ENCODE measurements at regions not wholly inside any gene's neighbourhood (a gene's known extent, or its start where the extent isn't known, plus 50 kb on each side); places are given as distances from the start of the nearest gene placed in this dataset.

GRCh38 chr1:25046194-25046532, 116.1 kb upstream of the RUNX3 start:
- Histone ChIP-seq H3K27me3 (ENCODE audit: control insufficient read depth, insufficient read depth, low read length) (no peaks in the 10 kb centered on the region), H3K9ac (ENCODE audit: low read depth, low read length) (no peak overlapping the region), H3K27ac (ENCODE audit: low read depth, low read length) (no peak overlapping the region), H3K36me3 (ENCODE audit: control insufficient read depth, insufficient read depth, low read length) (no peaks in the 10 kb centered on the region), H3K9me3 (ENCODE audit: control insufficient read depth, insufficient read depth, low read length) (no peaks in the 10 kb centered on the region), H3K4me1 (ENCODE audit: control insufficient read depth, insufficient read depth, low read length) (no peaks in the 10 kb centered on the region), H3K4me3 (ENCODE audit: low read depth, low read length) (no peak overlapping the region)

- H3K4me3 ChIP-seq (ENCODE audit: low read depth, low read length): no peak overlapping the region
- no peaks in the 10 kb centered on the region for H3K27me3 ChIP-seq (ENCODE audit: control insufficient read depth, insufficient read depth, low read length)
- H3K4me1 ChIP-seq (ENCODE audit: control insufficient read depth, insufficient read depth, low read length): no peaks in the 10 kb centered on the region
- no peak overlapping the region for H3K27ac ChIP-seq (ENCODE audit: low read depth, low read length)
- no peaks in the 10 kb centered on the region for H3K36me3 ChIP-seq (ENCODE audit: control insufficient read depth, insufficient read depth, low read length)
- H3K9me3 ChIP-seq (ENCODE audit: control insufficient read depth, insufficient read depth, low read length): no peaks in the 10 kb centered on the region
- H3K9ac ChIP-seq (ENCODE audit: low read depth, low read length): no peak overlapping the region
Observed at GRCh38 chr1:25045480-25046193, 115.6 kb upstream of the RUNX3 start.

DNA sequence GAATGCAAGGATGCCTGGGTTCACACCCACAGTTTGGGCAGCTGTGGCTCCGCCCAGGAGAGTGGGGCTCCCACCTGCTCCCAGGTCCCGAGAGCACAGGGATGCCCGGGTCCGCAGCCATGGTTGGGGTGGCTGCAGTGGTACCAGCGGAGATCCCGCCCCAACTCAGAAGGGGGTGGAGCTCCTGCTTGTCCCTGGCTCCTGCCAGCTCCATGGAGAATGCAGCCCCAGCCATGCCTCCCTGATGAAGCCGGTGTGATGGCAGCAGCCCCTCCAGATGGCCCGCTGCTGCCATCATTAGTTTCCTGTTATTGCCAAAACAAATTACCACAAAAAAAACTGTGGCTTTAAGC, 113.1 kb upstream of the RUNX3 start:
- Histone ChIP-seq H3K4me1 (ENCODE audit: control insufficient read depth, insufficient read depth, low read length) (no peaks in the 10 kb centered on the region), H3K27me3 (ENCODE audit: control insufficient read depth, insufficient read depth, low read length) (no peaks in the 10 kb centered on the region), H3K4me3 (ENCODE audit: low read depth, low read length) (no peak overlapping the region), H3K9me3 (ENCODE audit: control insufficient read depth, insufficient read depth, low read length) (no peaks in the 10 kb centered on the region), H3K9ac (ENCODE audit: low read depth, low read length) (no peak overlapping the region), H3K27ac (ENCODE audit: low read depth, low read length) (no peak overlapping the region), H3K36me3 (ENCODE audit: control insufficient read depth, insufficient read depth, low read length) (no peaks in the 10 kb centered on the region)

DNA sequence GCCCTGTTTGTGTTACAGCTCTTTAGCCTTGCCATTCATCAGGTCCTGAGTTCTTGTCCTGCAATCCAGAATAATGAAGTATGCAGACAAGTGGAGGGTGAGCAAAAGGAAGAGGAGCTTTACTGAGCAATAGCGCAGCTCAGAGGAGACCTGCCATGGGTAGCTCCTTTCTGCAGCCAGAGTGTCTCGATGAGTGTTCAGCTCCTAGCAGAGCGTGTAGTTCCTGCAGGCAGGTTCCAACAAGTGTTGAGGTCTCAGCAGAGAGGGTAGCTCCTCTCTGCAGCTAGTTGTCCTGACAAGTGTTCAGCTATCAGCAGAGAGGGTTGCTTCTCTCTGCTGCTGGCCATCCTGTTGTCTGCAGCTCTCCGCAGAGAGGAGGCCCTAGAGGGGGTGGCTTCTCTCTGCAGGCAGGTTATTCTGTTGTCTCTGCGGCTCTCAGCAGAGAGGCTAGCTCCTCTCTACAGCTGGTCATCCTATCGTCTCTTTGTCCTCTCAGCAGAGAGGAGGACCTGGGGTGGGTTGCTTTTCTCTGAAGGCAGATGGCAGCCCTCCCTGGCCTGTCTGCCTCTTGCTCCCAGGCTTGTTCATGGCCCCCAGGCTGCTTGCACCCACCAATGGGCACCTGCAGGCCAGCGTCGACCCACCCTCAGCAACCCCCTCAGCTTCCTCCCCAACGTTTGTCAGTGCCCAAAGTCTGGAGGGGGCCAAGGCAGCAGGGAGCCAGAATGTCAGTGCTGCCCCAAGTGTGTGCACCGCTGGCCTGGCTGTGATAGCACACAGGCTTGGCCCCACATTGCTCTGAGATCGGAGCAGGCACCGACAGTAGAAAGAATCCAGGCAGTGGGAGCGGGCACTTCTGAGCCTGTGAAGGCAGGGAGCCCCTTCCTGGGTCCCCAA, 112.5 kb upstream of the RUNX3 start:
- Histone ChIP-seq H3K36me3 (ENCODE audit: control insufficient read depth, insufficient read depth, low read length) (no peaks in the 10 kb centered on the region), H3K4me1 (ENCODE audit: control insufficient read depth, insufficient read depth, low read length) (no peaks in the 10 kb centered on the region), H3K9ac (ENCODE audit: low read depth, low read length) (no peak overlapping the region), H3K4me3 (ENCODE audit: low read depth, low read length) (no peak overlapping the region), H3K9me3 (ENCODE audit: control insufficient read depth, insufficient read depth, low read length) (no peaks in the 10 kb centered on the region), H3K27ac (ENCODE audit: low read depth, low read length) (no peak overlapping the region), H3K27me3 (ENCODE audit: control insufficient read depth, insufficient read depth, low read length) (no peaks in the 10 kb centered on the region)

DNA sequence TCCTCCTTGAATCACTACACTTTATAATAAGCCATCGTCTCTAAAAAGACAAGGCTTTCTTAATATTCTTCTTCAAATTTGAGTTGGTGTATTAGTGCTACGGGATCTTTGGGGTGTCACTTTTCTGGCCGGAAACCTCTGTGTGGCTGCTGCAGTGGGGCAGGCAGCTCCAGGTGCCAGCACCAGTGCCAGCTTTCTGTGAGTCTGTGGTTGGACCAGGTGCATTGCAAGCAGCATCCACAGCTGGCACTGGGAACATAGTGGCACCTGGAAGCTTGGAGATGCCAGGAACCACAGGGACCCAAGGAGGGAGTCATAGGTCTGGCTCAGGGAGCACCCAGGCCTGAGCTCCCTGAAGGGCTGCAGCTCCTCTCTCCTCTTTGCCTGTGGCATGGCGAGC, 111.8 kb upstream of the RUNX3 start:
- H3K36me3 ChIP-seq (ENCODE audit: control insufficient read depth, insufficient read depth, low read length): no peaks in the 10 kb centered on the region
- no peaks in the 10 kb centered on the region for H3K27me3 ChIP-seq (ENCODE audit: control insufficient read depth, insufficient read depth, low read length)
- H3K4me1 ChIP-seq (ENCODE audit: control insufficient read depth, insufficient read depth, low read length): no peaks in the 10 kb centered on the region
- H3K9ac ChIP-seq (ENCODE audit: low read depth, low read length): no peak overlapping the region
- no peak overlapping the region for H3K4me3 ChIP-seq (ENCODE audit: low read depth, low read length)
- H3K9me3 ChIP-seq (ENCODE audit: control insufficient read depth, insufficient read depth, low read length): no peaks in the 10 kb centered on the region
- H3K27ac ChIP-seq (ENCODE audit: low read depth, low read length): no peak overlapping the region

DNA sequence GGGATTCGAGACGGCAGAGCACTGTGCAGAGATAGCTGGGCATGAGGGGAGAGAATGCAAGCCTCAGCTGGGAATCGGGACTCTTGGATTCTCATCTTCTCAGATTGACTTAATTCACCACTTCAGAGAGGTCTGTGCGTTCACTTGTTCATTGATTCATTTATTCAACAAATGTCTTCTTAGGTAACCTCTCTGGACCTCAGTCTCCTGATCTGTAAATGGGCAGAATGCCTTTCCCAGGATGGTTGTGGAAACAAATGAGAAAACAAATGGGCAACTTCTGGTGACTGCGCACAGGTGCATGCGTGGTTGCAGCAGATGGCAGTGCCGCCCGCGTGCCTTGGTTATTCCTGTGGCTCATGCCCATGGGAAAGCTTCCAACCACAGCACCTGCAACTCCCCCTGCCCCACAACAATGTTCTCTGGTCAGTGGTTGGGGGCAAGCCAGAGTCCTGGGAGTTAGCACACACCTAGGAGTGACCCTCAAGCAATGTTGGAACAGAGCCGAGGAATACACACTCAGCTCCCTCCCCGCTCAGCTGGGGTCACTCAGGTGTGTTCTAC, 110.1 kb upstream of the RUNX3 start:
- H3K4me1 ChIP-seq (ENCODE audit: control insufficient read depth, insufficient read depth, low read length): no peaks in the 10 kb centered on the region
- no peaks in the 10 kb centered on the region for H3K36me3 ChIP-seq (ENCODE audit: control insufficient read depth, insufficient read depth, low read length)
- no peaks in the 10 kb centered on the region for H3K27me3 ChIP-seq (ENCODE audit: control insufficient read depth, insufficient read depth, low read length)
- no peaks in the 10 kb centered on the region for H3K9me3 ChIP-seq (ENCODE audit: control insufficient read depth, insufficient read depth, low read length)
- H3K4me3 ChIP-seq (ENCODE audit: low read depth, low read length): no peak overlapping the region
- H3K27ac ChIP-seq (ENCODE audit: low read depth, low read length): no peak overlapping the region
- no peak overlapping the region for H3K9ac ChIP-seq (ENCODE audit: low read depth, low read length)

DNA sequence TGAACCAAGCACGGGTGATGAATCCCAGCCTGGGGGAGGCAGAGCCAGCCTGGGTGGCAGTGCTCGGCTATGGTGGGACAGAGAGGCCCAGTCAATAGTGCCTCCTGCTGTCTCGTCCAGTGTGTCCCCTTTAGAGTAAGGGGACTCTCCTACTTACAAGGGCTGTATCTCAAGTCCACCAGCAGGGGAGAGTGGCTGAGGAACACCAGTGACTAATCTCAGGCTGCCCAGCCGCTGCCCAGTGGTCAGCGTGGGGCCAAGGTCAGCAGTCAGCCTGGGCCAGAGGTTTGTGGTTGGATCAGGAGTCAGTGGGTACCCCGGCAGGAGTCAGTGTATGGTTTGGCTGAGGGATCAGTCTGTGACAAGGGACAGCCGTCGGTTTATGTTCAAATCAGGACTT, 109.2 kb upstream of the RUNX3 start:
- Histone ChIP-seq H3K4me1 (ENCODE audit: control insufficient read depth, insufficient read depth, low read length) (no peaks in the 10 kb centered on the region), H3K27me3 (ENCODE audit: control insufficient read depth, insufficient read depth, low read length) (no peaks in the 10 kb centered on the region), H3K9ac (ENCODE audit: low read depth, low read length) (no peak overlapping the region), H3K27ac (ENCODE audit: low read depth, low read length) (no peak overlapping the region), H3K9me3 (ENCODE audit: control insufficient read depth, insufficient read depth, low read length) (no peaks in the 10 kb centered on the region), H3K36me3 (ENCODE audit: control insufficient read depth, insufficient read depth, low read length) (no peaks in the 10 kb centered on the region), H3K4me3 (ENCODE audit: low read depth, low read length) (no peak overlapping the region)

GRCh38 chr1:25038699-25039098, 108.6 kb upstream of the RUNX3 start:
- Histone ChIP-seq H3K4me1 (ENCODE audit: control insufficient read depth, insufficient read depth, low read length) (no peaks in the 10 kb centered on the region), H3K27me3 (ENCODE audit: control insufficient read depth, insufficient read depth, low read length) (no peaks in the 10 kb centered on the region), H3K27ac (ENCODE audit: low read depth, low read length) (no peak overlapping the region), H3K36me3 (ENCODE audit: control insufficient read depth, insufficient read depth, low read length) (no peaks in the 10 kb centered on the region), H3K9me3 (ENCODE audit: control insufficient read depth, insufficient read depth, low read length) (no peaks in the 10 kb centered on the region), H3K4me3 (ENCODE audit: low read depth, low read length) (no peak overlapping the region), H3K9ac (ENCODE audit: low read depth, low read length) (no peak overlapping the region)

DNA sequence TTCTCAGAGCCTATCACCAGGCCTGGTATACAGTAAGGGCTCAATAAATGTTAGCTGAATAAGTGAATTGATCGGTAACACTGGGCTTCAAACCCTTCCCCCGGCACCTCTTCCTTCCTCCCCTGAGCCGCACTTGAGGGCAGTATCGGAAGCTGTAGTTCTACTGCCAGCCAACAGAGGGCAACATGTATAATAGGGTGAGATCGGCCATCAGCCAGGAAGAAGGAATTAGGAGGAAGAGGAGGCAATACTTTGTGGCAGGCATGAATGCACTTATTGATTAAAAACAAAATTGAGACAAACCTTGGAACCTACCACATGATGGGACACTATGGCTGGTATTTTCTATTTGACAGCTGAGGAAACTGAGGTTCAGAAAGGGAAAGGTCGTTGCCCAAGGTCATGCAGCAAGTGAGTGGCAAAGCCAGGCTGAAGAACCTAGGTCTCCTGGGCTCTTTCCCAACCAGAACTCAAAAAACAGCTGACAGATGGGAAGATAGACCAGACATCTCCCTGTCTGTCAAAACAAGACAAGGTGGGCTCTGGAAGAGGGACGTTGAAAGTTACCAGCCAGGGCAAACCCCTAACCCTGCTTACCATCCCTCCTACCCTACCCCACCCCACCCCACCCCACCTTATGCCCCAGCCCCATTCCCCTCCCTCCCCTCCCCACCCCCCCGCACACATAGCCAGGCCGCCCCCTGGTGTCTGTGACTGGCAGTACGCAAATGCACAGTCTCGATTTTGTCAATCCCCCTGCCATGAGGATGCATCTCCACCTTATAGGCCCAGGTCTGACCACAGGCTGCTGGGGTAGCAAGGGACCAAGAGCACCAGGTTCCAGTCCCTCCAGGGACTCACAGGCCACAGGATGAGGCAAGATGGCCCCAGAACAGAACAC, 107.3 kb upstream of the RUNX3 start:
- no peak overlapping the region for H3K4me3 ChIP-seq (ENCODE audit: low read depth, low read length)
- H3K36me3 ChIP-seq (ENCODE audit: control insufficient read depth, insufficient read depth, low read length): no peaks in the 10 kb centered on the region
- H3K27ac ChIP-seq (ENCODE audit: low read depth, low read length): no peak overlapping the region
- no peaks in the 10 kb centered on the region for H3K27me3 ChIP-seq (ENCODE audit: control insufficient read depth, insufficient read depth, low read length)
- H3K9ac ChIP-seq (ENCODE audit: low read depth, low read length): no peak overlapping the region
- H3K9me3 ChIP-seq (ENCODE audit: control insufficient read depth, insufficient read depth, low read length): no peaks in the 10 kb centered on the region
- no peaks in the 10 kb centered on the region for H3K4me1 ChIP-seq (ENCODE audit: control insufficient read depth, insufficient read depth, low read length)

- Histone ChIP-seq H3K27me3 (ENCODE audit: control insufficient read depth, insufficient read depth, low read length) (no peaks in the 10 kb centered on the region), H3K4me3 (ENCODE audit: low read depth, low read length) (no peak overlapping the region), H3K36me3 (ENCODE audit: control insufficient read depth, insufficient read depth, low read length) (no peaks in the 10 kb centered on the region), H3K9me3 (ENCODE audit: control insufficient read depth, insufficient read depth, low read length) (no peaks in the 10 kb centered on the region), H3K9ac (ENCODE audit: low read depth, low read length) (no peak overlapping the region), H3K4me1 (ENCODE audit: control insufficient read depth, insufficient read depth, low read length) (no peaks in the 10 kb centered on the region), H3K27ac (ENCODE audit: low read depth, low read length) (no peak overlapping the region)
Observed at GRCh38 chr1:25036117-25036546, 106.1 kb upstream of the RUNX3 start.
